Left ventricle myocardium inferior (tissue), 1 donor: ENCODE measurements at regions not wholly inside any gene's neighbourhood (a gene's known extent, or its start where the extent isn't known, plus 50 kb on each side); places are given as distances from the start of the nearest gene placed in this dataset.
A peak's percentile ranks its signal among the peaks of the same experiment; 100 is the strongest.

Source experiments
- DNase-seq: peaks from one replicate; pipeline ENCODE4 v3.0.0-alpha.2; 2020
- H3K27ac ChIP-seq: fragments of 200-600 bp; replicated peaks from 2 replicates; pipeline ENCODE4 v1.8.0; 2021
- H3K27me3 ChIP-seq: fragments of 200-600 bp; 2 replicates; pipeline ENCODE4 v1.8.0; 2021; ENCODE audit warnings: low read depth
- H3K36me3 ChIP-seq: fragments of 200-600 bp; 2 replicates; pipeline ENCODE4 v1.8.0; 2021
- H3K4me1 ChIP-seq: fragments of 200-600 bp; 2 replicates; pipeline ENCODE4 v1.8.0; 2021
- H3K4me3 ChIP-seq: fragments of 200-600 bp; 2 replicates; pipeline ENCODE4 v1.8.0; 2021; ENCODE audit warnings: mild to moderate bottlenecking, moderate library complexity
- H3K9me3 ChIP-seq: fragments of 200-600 bp; replicated peaks from 2 replicates; pipeline ENCODE4 v1.8.0; 2021
- intact Hi-C: fragments of 100-400 bp; cut with micrococcal nuclease; formaldehyde crosslinking; loops from one replicate; pipeline ENCODE4 v1.11.0; 2022
- TF ChIP-seq, protein P1 (sequence below): fragments of 200-600 bp; IDR thresholded peaks from 2 replicates; pipeline ENCODE4 v1.8.0; 2021; ENCODE audit warnings: antibody characterized with exemption, mild to moderate bottlenecking, borderline replicate concordance
- donor health status: DM: no; HTN: yes; CAD: no; lungs with severe emphysema.

DNA sequence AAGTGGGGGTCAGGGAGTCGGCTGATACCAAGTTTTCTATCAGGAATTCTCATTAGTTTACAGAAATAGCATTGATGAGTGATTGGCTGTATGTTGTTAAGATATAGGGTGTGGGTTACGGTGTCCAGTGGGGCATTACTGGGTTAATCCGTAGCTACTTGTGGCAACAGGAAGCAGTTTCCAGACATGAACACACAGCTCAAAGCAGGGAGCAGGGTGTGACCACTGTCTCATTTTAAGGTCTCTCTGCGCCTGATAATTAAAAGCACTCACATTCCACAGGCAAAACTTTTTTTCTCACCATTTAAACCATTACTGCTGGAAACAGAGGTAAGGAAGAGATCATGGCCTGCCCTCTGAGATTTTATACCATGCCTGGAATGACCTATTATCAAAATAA is 114.9 kb downstream of the SIK1 start:
- peaks cover 9% of the 10 kb centered on the region for H3K4me1 ChIP-seq
- H3K36me3 ChIP-seq, result no peaks in the 10 kb centered on the region
- no peak overlapping the region for H3K4me3 ChIP-seq
- intact Hi-C loops, result no loop called here
- no peak for DNase-seq
- H3K27me3 ChIP-seq, result peaks cover 16% of the 10 kb centered on the region
- peaks cover 12% of the 10 kb centered on the region for H3K9me3 ChIP-seq
- no peak overlapping the region for H3K27ac ChIP-seq
- TF ChIP-seq, protein P1, sequence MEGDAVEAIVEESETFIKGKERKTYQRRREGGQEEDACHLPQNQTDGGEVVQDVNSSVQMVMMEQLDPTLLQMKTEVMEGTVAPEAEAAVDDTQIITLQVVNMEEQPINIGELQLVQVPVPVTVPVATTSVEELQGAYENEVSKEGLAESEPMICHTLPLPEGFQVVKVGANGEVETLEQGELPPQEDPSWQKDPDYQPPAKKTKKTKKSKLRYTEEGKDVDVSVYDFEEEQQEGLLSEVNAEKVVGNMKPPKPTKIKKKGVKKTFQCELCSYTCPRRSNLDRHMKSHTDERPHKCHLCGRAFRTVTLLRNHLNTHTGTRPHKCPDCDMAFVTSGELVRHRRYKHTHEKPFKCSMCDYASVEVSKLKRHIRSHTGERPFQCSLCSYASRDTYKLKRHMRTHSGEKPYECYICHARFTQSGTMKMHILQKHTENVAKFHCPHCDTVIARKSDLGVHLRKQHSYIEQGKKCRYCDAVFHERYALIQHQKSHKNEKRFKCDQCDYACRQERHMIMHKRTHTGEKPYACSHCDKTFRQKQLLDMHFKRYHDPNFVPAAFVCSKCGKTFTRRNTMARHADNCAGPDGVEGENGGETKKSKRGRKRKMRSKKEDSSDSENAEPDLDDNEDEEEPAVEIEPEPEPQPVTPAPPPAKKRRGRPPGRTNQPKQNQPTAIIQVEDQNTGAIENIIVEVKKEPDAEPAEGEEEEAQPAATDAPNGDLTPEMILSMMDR, result no peak

DNA sequence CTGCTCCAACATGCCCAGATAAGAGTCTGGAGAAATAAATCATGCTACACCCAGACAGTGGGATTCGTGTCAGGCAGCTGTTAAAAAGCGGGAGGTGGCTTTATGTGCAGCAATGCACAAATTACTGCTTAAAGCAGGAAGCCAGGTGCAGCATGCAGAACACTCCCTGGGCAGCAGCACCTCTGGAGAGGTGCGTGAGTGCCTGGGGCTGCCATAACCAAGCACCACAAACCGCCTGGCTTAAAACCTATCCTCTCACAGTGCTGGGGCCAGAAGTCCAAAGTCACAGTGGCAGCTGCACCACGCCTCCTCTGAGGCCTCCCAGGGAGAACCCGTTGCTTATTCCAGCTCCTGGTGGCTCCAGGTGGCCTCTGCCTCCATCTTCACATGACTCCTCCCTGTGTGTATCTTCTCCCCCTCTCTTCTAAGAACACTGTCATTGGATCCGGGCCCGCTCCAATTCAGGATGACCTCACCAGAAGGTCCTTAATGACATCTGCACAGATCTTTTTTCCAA is 115.6 kb downstream of the SIK1 start:
- H3K4me1 ChIP-seq, result peaks cover 14% of the 10 kb centered on the region
- intact Hi-C loops, result no loop called here
- H3K9me3 ChIP-seq, result peaks cover 7% of the 10 kb centered on the region
- TF ChIP-seq, protein P1, result no peak
- H3K27ac ChIP-seq, result no peak overlapping the region
- no peaks in the 10 kb centered on the region for H3K36me3 ChIP-seq
- no peak overlapping the region for H3K4me3 ChIP-seq
- DNase-seq, result no peak
- H3K27me3 ChIP-seq, result peaks cover 9% of the 10 kb centered on the region

DNA sequence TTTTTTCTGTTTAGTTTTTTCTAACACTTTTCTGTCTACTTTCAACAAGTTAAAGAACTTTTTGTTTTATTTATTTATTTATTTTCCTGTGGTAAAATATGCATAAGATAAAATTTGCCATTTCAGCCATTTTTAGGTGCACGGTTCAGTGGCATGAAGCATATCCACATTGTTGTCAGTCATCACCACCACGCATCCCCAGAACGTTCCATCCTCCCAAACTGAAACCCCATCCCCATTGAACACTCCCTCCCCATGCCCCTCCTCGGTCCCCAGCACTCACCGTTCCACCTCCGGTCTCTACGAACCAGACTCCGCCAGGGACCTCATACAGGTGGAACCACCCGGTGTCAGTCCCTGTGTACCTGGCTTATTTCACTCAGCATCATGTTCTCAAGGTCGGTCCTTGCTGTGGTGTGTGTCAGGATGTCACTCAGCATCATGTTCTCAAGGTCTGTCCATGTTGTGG is 118.1 kb downstream of the SIK1 start:
- DNase-seq, result peak; percentile 4
- H3K4me1 ChIP-seq, result peaks cover 14% of the 10 kb centered on the region
- no peaks in the 10 kb centered on the region for H3K27me3 ChIP-seq
- TF ChIP-seq, protein P1, result no peak
- intact Hi-C loops, result no loop called here
- H3K4me3 ChIP-seq, result no peak overlapping the region
- no peaks in the 10 kb centered on the region for H3K36me3 ChIP-seq
- H3K9me3 ChIP-seq, result peaks cover 7% of the 10 kb centered on the region
- no peak overlapping the region for H3K27ac ChIP-seq

DNA sequence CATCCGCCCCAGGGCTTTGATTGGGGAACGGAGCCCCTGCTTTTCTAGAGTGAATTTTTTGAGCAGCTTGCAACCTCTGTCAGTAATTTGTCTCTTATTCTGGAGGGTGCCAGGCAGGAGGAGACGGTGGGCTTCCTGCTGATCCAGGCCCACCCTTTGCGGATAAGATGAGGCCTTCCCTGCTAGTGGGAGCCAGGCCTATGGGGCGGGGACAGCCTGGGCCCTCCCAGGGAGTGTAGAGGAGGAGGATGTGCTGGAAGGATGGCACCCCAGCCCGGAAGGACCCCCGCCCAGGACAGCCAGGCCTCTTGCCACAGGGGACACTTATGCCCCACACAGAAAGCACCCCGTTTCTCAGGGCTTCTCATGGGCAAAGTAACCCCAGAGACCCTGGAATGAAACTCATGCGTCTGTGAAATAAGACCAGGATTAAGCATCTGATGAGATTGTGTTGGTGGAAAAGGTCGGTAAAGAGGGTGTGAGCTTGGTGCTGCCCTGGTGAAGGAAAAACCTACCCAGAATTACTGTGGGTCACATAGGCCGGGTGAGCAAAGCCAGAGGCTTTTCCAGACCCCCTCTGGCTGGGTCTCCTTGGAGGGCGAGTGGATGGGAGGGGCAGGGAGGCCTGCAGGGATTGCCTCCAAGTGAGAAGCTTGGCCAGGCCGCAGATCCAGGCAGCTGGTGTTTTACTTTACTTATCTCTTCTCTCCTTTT is 118.7 kb downstream of the SIK1 start:
- no peaks in the 10 kb centered on the region for H3K27me3 ChIP-seq
- intact Hi-C loops, result no loop called here
- peaks cover 19% of the 10 kb centered on the region for H3K4me1 ChIP-seq
- TF ChIP-seq, protein P1, result no peak
- peak; percentile 9 for DNase-seq
- no peaks in the 10 kb centered on the region for H3K36me3 ChIP-seq
- no peak overlapping the region for H3K27ac ChIP-seq
- H3K9me3 ChIP-seq, result peaks cover 7% of the 10 kb centered on the region
- no peak overlapping the region for H3K4me3 ChIP-seq

DNA sequence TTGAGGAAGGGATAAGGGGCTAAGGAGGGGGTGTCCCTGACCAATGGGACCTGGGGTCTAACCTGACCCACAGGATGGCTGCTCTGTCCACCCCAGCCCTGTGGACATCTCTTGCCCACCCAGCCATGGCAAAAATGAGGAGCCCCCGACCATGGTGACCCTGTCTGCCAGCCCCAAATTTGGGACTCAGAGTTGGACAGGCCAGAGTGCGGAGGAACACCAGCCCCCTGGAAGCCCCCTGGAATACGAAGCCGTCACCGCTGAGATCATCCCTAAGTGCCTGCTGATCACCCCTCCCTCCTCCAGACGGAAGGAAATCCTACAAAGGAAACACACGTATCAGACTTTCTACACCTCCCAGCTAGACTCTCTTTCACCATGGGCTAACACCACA is 119.3 kb downstream of the SIK1 start:
- TF ChIP-seq, protein P1, result no peak
- H3K9me3 ChIP-seq, result peaks cover 7% of the 10 kb centered on the region
- H3K27me3 ChIP-seq, result no peaks in the 10 kb centered on the region
- no peak for DNase-seq
- H3K4me3 ChIP-seq, result no peak overlapping the region
- H3K4me1 ChIP-seq, result peaks cover 19% of the 10 kb centered on the region
- H3K27ac ChIP-seq, result no peak overlapping the region
- H3K36me3 ChIP-seq, result no peaks in the 10 kb centered on the region
- intact Hi-C loops, result no loop called here
